KBM-7 (cell line): ENCODE measurements at regions not wholly inside any gene's neighbourhood (a gene's known extent, or its start where the extent isn't known, plus 50 kb on each side); places are given as distances from the start of the nearest gene placed in this dataset.

ENCODE experiments used
- DNase-seq: peaks from one replicate; pipeline ENCODE4 v3.0.0-alpha.2; 2015
- in situ Hi-C: fragments of 300-500 bp; cut with MboI; formaldehyde crosslinking; loops from 2 replicates; pipeline ENCODE4 v1.14.3; 2020; ENCODE audit warnings: low sequenced_read_pairs, low pct_unique_long_range_greater_than_20kb, mixed read lengths

GRCh38 chr6:92161953-92162352, 1257.4 kb downstream of the EPHA7 start:
- DNase-seq, result no peak
- in situ Hi-C loops, result no loop called here

- in situ Hi-C loops, result no loop called here
- no peak for DNase-seq
Observed at GRCh38 chr6:92160226-92160625, 1259.1 kb downstream of the EPHA7 start.

- no peak for DNase-seq
- in situ Hi-C loops, result no loop called here
Observed at GRCh38 chr6:92159046-92159445, 1260.3 kb downstream of the EPHA7 start.

GRCh38 chr6:92150553-92150952, 1268.8 kb downstream of the EPHA7 start:
- DNase-seq, result no peak
- in situ Hi-C loops, result no loop called here

GRCh38 chr6:92147246-92147645, 1272.1 kb downstream of the EPHA7 start:
- in situ Hi-C loops, result no loop called here
- no peak for DNase-seq

GRCh38 chr6:92139601-92140000, 1279.8 kb downstream of the EPHA7 start:
- no peak for DNase-seq
- in situ Hi-C loops, result no loop called here

GRCh38 chr6:92132957-92133356, 1286.4 kb downstream of the EPHA7 start:
- no peak for DNase-seq
- in situ Hi-C loops, result no loop called here

GRCh38 chr6:92132457-92132856, 1286.9 kb downstream of the EPHA7 start:
- in situ Hi-C loops, result no loop called here
- no peak for DNase-seq

- no peak for DNase-seq
- in situ Hi-C loops, result no loop called here
Observed at GRCh38 chr6:92130944-92131343, 1288.4 kb downstream of the EPHA7 start.

GRCh38 chr6:92126983-92127382, 1292.4 kb downstream of the EPHA7 start:
- DNase-seq, result no peak
- in situ Hi-C loops, result no loop called here

GRCh38 chr6:92126088-92126487, 1293.3 kb downstream of the EPHA7 start:
- in situ Hi-C loops, result no loop called here

GRCh38 chr6:92125681-92126080, 1293.7 kb downstream of the EPHA7 start:
- DNase-seq, result no peak
- in situ Hi-C loops, result no loop called here

More at GRCh38 chr6:92126088-92126487, 1293.3 kb downstream of the EPHA7 start:
- DNase-seq, result no peak

GRCh38 chr6:92124200-92124651, 1295.1 kb downstream of the EPHA7 start:
- DNase-seq, result no peak
- in situ Hi-C loops, result no loop called here

- DNase-seq, result peak; percentile 4
- in situ Hi-C loops, result no loop called here
Observed at GRCh38 chr6:92122746-92123145, 1296.6 kb downstream of the EPHA7 start.

GRCh38 chr6:92121228-92121627, 1298.1 kb downstream of the EPHA7 start:
- no peak for DNase-seq

GRCh38 chr6:92117800-92118199, 1301.6 kb downstream of the EPHA7 start:
- in situ Hi-C loops, result no loop called here
- no peak for DNase-seq

More at GRCh38 chr6:92121228-92121627, 1298.1 kb downstream of the EPHA7 start:
- in situ Hi-C loops, result no loop called here

GRCh38 chr6:92114797-92115196, 1304.6 kb downstream of the EPHA7 start:
- in situ Hi-C loops, result no loop called here

GRCh38 chr6:92114091-92114675, 1305.2 kb downstream of the EPHA7 start:
- in situ Hi-C loops, result no loop called here
- no peak for DNase-seq

More at GRCh38 chr6:92114797-92115196, 1304.6 kb downstream of the EPHA7 start:
- DNase-seq, result no peak

GRCh38 chr6:92111386-92111785, 1308.0 kb downstream of the EPHA7 start:
- DNase-seq, result no peak
- in situ Hi-C loops, result no loop called here

- no peak for DNase-seq
- in situ Hi-C loops, result no loop called here
Observed at GRCh38 chr6:92110403-92110802, 1309.0 kb downstream of the EPHA7 start.

GRCh38 chr6:92109956-92110355, 1309.4 kb downstream of the EPHA7 start:
- no peak for DNase-seq
- in situ Hi-C loops, result no loop called here
